Retina (tissue), 1 donor: ENCODE measurements at regions not wholly inside any gene's neighbourhood (a gene's known extent, or its start where the extent isn't known, plus 50 kb on each side); places are given as distances from the start of the nearest gene placed in this dataset.
A peak's percentile ranks its signal among the peaks of the same experiment; 100 is the strongest.
"Not testable (repeated sequence)": the region's sequence is repeated elsewhere in the genome, so short reads cannot be mapped to it uniquely, and the experiment has no call there.

Experiments used
- DNase-seq: peaks from one replicate; pipeline ENCODE4 v3.0.0-alpha.2; 2016

DNA sequence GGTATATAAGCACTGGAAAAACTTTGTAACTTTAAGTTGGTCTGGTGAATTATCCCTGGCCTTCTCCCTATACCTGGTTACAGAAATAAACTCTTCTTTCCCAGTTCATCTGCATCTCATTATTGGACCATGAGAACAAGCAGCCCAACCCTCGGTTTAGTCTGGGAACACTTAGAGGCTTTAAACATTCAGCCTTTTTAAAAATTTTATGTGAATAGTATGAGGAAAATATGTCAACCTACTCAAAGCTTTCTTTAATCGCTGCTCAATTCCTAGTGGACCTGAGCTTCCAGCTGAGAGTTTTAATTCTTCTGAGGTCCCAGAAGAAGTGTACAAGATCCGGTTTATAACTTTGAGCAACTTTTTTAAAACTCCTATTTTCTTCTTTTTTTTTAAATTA, 358.6 kb upstream of the NOCT start:
- no peak for DNase-seq

DNA sequence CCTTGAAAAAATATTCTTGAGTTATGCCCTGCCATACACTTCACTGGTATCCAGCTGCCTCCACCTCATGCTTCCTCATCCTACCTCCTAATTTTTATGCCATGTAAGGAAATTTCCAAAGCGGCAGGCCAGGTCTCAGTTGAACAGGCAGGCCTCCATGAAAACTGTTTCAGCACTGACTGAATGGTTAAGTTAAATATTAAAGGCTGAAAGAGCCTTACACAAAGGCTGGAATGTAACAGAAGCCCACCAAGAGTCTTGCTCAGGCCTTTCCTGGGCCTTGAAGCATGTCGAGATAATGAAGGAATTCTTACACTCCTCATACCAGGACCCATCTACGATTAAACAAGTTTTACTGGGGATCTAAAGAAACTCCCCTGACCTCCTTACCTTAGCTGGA, 359.6 kb upstream of the NOCT start:
- DNase-seq = no peak

DNA sequence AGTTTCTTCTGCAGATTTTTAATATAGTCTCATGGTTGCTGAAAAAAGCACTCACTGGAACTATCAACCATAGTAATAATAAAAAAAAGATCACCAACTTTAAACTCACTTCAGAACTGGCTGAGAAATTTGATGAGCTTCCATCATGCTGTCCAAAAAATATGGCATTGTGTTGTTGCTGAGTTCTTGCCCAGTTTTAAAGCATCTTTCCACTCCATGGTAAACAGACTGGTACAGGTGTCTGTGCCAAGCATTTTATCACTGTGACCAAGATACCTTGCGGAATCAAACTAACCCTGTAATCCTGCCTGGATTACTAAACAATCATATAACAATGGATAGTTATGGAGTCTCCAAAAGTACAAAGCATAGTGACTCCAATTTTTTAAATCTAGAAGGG, 360.3 kb upstream of the NOCT start:
- DNase-seq = no peak

DNA sequence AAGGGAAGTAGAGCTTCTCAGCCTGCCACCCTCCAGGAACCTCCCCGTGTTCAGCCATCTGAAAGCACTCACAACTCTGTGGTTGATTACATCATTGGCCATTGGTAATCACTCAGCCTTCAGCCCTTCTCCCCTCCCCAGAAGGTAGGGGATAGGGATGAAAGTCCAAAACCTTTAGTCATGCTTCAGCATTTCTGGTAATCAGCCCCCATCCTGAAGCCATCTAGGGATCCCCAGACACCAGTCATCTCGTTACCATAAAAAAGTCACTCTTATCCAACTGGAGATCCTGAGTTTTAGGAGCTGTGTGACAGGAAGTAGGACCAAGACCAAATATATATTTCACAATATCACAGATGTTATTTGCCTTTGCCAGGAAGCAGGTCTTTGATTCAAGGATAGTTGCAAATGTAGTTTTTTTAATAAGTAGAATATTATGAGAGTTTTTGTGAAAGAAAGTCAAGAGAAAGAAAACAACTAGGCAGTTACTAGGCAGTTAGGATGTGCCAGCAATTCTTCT, 364.6 kb upstream of the NOCT start:
- no peak for DNase-seq

DNA sequence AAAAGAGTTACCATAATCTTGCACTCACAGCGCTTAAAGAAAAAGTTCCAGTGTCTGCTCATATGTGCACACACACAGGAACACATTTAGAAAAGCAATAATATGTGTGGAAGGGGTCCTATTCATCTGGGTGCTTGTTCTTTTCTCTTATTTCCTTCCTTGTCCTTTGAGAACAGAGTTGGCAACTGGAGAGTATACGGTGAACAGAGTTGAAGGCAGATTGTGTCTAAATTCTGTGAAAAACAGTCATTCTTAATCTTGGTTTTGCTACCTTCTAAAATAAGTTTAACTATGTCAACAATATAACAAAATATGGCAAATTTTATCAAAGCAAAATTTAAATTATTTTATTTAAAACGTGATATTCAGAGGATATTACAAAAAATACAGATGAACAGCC, 365.1 kb upstream of the NOCT start:
- DNase-seq = no peak

DNA sequence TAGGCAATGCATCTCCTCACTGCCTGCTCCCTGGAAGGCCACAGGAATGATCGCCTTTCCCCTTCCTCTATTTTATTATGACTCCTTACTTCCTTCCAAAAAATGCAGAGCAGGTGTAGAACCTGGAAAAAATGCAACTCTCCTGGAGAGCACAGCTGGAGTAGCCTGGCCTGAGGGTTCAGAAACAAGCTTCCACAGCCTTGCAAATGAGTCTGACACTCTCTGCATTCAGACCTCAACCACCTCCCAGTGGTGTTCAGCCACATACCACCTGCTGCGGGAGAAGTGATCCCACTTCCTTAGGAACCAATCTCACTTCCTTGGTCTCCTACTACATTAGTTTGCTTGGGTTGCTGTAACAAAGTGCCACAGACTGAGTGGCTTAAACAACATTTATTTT, 368.1 kb upstream of the NOCT start:
- DNase-seq = no peak

DNA sequence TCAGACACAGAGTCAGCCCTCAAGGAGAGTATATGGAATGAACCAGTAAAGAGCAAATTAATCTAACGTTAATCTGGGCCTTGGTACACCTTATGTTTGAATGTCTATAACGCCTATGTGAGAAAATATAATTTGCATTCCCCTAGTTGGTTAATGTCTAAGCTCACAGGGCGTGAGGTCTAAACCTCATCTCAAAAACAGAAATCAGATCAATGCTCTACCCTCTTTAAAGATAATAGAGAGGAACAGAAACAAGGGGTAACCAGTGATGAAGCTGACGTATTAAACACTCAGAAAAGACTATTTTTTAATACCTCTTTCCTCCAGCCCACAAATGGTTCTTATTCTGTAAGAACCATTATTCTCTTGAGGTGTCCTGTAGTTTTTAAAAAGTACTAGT, 369.2 kb upstream of the NOCT start:
- no peak for DNase-seq

DNA sequence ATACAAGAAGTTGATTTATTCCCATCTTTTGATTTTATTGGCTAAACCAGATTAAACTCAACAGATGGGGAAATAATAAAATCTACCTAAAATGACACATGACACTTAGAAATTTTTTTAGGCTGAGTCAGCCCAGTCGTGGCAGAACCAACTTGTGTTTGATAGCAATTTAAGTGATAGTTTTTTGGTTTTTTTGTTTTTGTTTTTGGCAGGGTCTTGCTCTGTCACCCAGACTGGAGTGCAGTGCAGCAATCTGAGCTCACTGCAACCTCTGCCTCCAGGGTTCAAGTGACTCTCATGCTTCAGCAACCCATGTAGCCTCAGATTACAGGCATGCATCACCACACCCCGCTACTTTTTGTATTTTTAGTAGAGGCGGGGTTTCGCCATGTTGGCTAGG, 370.3 kb upstream of the NOCT start:
- no peak for DNase-seq

DNA sequence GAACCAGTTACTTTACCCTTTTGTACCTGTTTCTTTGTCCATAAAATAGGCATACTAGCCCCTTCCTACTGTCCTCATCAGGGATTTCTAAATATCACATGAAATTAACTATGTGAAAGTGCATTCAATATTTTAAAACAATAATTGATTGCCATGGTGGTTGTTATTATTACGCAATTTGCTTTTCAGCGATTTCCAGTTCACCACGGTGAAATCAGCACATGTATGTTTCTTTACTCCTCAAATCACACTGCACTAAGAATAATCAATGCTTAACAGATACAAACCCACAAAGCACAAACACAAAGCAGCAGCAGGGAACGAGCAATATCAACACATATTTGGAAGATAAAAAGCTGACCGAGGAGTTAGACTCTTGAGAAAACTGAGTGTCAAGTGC, 371.3 kb upstream of the NOCT start:
- DNase-seq = no peak

DNA sequence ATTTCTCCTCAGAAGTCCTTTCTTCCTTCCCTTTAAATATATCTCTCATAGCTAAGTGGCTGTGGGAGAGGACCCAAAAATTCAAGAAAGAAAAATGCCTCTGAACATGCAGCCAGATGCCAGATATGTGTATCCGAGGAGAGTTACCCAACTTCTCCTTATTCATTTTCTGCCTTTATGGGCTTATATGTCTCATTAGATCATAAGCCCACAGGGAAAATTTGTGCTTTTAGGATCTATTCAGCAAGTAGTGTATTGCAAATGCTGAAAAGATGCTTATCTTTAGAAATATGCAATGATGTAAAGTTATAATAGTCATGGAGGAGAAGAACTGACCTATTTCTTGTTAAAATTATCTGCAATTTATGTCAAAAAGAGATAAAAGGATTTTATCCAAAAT, 371.8 kb upstream of the NOCT start:
- DNase-seq = no peak

DNA sequence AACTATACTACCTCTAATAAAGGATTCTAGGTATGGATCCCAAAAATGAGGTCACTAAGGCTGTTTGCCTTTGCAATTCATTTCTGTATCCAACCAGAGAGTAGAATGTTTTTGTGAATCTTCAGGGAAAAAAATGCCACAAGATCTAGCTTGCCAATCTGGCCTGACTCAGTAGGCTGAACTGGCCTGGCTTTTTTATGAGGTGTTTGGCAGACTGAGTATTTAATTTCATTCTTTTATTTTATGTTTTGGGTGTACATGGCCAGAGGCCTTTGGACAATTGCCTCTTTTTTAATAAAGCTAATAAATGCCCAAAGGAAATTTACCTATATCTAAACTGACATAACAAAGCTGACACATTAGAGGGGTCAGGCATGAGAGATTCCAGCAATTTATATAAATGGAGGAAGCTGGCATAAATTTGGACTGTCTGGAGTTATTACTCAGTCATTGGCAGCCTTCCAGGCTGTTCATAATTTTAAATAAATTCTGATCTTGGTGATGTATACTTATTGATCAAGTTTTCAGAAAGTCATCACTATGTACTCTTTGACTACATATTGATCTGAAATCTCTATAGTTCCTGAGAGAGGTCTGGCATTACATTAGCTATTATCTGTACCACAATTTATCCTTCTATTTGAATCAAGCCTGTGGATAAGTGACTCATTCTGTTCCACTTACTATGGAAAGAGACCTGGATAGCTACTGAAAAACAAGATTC, 376.4 kb upstream of the NOCT start:
- DNase-seq = no peak

DNA sequence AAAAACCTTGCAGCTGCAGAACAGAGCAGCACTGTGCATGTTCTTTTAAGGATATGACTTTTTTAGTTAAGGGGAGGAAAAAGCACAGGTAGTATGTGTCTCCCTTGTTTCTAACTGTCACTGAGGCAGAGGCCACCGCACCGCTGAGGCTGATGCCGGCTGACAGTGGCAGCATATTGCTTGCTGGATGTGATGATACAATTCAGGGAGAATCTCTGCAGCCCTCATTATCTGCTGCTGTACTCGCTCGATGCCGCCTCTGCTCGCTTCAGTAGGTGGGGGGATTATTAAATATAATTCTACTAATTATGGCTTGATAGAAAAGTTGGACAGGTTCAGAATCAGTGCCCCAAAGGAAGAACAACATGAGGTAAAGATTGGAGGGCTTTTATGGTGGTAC, 378.8 kb upstream of the NOCT start:
- DNase-seq = peak; percentile 68

DNA sequence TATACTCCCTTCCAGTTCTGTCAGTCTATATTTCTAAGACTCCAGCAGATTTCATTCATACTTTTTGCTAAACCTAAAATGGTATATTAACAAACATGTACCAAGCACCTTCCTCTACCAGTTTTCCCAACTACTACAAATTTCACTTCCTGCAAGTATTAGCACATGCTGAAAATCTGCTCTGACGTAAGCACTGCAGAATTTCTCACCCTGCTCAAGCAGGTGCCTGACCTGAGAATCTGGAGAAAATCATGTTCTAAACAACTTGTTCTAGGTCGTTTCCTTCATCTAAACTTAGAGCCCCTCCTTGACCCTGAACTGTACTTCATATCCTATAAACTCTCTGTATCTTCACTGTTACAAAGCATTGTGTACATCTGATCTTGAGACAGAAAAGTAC, 380.7 kb upstream of the NOCT start:
- no peak for DNase-seq

DNA sequence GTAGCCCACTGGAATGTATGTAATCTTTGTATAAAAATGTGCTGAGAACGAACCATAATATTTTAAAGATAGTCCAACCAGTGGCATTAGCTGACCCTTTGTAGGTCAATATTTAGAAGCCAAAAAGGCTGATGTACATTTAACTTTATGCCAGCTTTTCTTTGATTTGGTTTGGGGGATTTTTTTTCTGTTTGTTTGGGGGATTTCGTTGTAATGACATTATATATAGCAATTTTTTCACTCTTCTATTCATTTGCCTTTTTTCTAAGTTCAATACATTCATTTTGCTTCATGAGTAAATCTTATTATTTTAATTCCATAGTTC, 382.0 kb upstream of the NOCT start:
- no peak for DNase-seq

DNA sequence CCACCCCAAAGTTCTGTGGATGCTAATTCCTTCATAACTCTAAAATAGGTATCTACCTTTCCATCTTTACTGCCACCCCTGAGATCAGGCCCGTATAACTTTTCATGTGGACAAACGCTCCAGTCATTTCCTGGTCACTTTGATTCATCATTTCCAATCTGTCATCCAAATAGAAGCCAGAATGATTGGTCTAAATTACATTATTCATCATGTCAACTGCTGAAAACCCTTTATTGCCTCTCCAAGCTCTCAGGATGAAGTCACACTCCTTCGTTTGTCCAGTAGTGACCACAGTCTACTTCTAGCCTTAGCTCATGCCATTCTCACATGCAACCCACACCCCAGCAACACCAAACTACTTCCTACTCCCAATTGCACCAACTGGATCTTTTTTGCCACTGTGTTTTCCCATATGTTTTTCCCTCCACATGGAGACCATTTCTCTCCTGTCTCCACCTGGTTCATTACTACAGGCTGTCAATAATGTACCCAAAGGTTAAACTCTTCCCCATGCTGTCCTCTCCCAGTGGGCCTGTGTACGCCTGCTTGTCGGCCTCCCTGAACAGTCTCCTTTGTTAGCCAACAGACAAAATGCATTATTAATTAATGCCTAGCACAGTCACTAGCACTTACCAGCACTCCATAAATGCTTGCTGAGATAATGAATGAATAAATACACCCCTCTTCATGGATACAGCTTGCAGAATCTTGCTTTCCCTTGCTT, 382.6 kb upstream of the NOCT start:
- DNase-seq = no peak

DNA sequence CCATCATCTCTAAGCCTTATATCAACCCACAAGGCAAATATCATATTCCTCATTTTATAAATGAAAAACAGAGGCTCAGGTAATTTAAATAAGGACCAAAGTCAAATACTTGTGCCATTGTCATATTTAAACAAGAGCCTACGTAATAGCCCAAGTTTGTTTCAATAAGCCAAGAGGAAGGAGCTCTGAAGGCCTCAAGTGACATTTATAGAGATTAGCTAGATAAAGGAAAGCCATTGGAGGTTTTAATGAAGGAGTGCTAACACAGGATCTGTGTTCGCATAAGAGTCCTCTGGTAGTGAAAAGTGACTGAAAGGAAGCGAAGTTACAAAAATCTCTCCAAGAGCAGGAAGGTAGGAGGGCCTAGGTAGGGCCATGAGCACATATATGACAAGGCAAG, 384.9 kb upstream of the NOCT start:
- no peak for DNase-seq

DNA sequence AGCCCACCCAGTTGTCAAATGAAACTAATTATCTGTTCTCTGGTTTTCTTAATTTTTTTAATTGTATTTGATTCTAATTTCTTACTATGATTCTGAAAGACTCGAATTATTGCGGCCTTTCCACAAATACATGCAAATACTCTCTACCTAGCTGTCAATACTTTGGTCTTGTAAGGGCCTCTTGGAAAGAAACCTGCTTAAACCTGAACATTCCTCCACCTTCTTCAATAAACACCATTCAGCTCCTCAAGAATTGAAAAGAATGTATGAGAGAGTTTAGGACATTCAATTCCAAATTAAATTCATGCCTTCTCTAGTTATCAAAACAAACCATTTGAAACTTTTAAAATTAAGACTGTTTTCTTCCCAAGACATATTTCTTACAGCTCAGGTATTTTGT, 385.9 kb upstream of the NOCT start:
- no peak for DNase-seq

DNA sequence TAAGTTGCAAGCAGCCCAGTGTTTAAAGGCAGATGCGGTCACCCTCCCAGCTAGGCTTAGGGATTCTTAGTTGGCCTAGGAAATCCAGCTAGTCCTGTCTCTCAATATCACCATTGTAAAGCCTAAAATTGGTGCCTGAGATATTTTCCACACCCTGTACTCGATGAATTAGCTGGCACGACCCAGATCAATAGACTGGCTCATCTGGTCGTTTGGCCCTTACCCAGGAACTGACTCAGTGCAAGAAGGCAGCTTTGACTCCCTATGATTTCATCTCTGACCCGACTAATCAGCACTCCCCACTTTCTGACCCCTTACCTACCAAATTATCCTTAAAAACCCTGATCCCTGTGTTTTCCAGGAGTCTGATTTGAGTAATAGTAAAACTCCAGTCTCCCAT, 384.9 kb upstream of the SLC7A11 start:
- no peak for DNase-seq

DNA sequence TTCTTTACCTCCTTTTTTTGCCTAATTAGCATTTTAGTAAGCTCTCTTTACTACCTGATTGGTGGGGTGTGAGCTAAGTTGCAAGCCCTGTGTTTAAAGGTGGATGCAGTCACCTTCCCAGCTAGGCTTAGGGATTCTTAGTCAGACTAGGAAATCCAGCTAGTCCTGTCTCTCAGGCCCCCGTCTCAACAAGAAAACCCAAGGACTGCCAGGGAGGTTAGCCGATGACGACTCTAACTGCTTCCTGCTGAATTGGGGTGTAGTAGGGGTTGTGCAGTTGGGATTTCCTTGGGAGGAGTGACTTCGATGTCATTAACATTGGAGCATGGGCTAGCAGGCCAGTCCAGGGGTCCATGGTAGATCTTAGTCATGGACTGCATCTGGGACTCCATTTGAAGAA, 380.2 kb upstream of the SLC7A11 start:
- not testable (repeated sequence) for DNase-seq

DNA sequence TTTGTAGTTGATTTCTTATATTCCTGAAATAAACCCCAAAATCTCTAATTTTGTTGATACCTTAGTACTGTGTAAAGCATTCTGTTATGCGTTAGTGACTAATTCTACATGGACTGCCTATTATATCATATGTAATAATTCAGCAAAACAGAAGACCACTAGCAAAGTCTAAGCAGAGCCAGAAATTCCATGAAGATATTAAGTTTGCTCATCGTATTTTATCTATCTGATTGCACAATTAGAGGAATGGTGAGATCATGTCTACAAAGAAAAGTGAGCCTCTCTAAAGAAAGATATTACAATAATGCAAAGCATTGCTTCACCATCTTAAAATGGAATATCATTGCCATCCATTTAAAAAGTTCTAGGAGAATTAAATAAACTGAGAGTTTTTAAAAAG, 374.6 kb upstream of the SLC7A11 start:
- no peak for DNase-seq

DNA sequence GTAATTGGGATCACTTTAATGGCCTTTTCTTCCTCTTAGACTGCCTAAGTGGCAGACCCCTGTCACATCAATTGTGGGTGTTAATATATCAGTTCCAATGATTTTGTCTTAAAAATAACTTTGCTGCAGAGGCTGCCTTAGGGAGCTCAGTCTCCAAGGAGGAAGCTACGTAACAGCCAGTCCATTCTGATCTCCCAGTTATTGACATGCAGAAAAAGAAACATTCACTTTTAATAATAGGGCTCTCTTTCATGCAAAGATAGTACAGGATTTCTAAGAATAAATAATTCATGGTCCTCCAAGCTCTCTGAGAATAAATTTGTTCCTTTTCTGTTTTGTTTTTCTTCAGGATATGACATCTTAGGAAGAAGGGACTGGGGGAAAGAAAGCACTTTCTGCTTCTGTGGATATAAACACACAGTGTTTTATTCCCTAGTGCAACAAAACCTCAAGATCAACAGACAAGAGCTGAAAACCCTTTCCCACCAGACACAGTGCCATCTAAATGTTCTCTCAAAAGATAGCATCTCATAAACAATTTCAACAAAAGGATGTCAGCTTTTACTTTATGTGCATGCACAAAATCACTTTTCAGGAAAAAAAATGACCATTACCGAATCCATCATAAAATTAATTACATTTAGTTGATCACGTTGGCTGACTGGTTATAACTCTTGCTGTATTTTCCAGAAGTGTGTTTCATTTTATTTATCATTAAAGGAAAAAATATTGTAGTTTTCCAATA, 372.4 kb upstream of the SLC7A11 start:
- no peak for DNase-seq

DNA sequence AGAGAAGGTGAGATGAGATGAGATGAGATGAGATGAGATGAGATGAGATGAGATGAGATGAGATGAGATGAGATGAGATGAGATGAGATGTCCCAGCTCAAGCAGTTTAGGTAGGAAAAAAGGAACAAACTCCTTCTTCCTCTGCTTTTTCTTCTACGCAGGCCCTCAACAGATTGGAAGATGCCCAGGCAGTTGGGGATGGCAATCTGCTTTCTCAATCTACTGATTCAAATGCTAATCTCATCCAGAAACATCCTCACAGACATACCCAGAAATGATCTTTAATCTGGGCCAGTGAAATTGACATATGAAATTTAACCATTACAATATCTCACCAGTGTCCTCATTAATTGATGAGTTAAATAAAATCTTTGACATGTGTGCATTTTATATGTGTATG, 370.3 kb upstream of the SLC7A11 start:
- DNase-seq = no peak

DNA sequence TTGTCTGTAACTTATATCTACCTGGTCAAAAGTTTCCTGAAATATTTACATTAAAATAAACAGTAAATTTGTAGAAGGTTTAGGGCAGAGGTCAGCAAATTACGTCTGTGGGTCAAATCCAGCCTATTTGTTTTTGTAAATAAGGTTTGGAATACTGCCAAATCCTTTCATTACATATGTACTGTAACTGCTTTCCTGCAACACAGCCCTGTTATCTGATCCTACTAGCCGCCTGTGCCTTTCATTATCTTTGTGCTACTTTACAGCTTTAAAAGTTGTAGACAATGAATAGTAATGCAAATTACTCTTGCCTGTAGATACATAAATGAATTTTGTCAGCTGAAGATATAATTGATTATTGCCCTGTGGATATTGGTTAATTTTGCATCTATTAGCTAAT, 369.6 kb upstream of the SLC7A11 start:
- no peak for DNase-seq

DNA sequence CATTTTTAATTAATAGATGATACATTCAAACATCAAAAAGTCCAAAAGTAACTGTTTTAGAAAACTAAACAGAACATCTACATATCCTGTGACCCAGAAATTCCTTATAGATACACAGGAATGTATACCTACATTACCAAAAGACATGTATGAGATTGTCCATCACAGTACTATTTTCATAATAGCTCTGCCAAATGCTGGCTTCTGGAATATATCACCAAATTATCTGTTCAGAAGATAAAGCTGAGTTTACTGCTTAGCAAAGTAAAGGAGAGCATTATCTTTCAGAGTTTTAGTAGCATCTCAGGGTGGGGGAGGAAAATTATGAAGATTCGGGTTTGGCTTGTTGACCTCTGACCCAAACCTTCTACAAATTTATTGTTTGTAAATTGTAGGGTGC, 368.9 kb upstream of the SLC7A11 start:
- no peak for DNase-seq
